ENCODE measurements at regions not wholly inside any gene's neighbourhood (a gene's known extent, or its start where the extent isn't known, plus 50 kb on each side); places are given as distances from the start of the nearest gene placed in this dataset.

DNA sequence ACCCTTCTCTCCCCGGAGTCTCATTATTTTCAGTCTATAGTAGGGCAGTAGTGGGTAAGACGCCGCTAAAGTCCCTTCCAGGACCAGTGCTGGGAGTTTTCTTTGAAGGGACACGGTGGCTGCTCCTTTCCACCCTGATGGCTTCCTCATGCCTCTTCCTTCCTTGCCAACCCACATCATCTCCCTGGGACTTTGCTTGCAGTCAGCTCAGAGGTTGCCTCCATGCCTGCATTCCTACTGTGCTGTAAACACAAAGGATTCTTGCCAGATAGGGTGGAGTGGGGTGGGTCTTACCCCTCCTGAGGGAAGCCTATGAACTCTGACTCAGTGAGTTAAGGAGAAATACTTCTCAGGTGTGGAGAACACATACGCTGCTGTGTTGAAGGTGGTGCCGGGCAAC lies 59.9 kb upstream of the IGFBP3 start:
- H3K27ac ChIP-seq (ENCODE audit: low read depth in 2 of 2, low read length in 2 of 2), result no peak overlapping the region
- DNase-seq, result no peak
- no peaks in the 10 kb centered on the region for H3K27me3 ChIP-seq (ENCODE audit: control insufficient read depth, insufficient read depth, low read length)
- no peak for FAIRE-seq
- no peaks in the 10 kb centered on the region for H3K36me3 ChIP-seq (ENCODE audit: control insufficient read depth in 2 of 3, insufficient read depth in 3 of 3, low read length in 3 of 3)
- peaks cover 0 to 10% (median 8%) of the 10 kb centered on the region in 3 donors for H3K4me1 ChIP-seq (ENCODE audit: control insufficient read depth in 2 of 3, insufficient read depth in 2 of 3, low read depth in 1 of 3, low read length in 3 of 3)
- no peaks in the 10 kb centered on the region for H3K9me3 ChIP-seq (ENCODE audit: control insufficient read depth in 2 of 3, insufficient read depth in 1 of 3, low read length in 3 of 3)
- H3K9ac ChIP-seq (ENCODE audit: low read length in 3 of 3), result no peak overlapping the region
- TF ChIP-seq, protein P1, sequence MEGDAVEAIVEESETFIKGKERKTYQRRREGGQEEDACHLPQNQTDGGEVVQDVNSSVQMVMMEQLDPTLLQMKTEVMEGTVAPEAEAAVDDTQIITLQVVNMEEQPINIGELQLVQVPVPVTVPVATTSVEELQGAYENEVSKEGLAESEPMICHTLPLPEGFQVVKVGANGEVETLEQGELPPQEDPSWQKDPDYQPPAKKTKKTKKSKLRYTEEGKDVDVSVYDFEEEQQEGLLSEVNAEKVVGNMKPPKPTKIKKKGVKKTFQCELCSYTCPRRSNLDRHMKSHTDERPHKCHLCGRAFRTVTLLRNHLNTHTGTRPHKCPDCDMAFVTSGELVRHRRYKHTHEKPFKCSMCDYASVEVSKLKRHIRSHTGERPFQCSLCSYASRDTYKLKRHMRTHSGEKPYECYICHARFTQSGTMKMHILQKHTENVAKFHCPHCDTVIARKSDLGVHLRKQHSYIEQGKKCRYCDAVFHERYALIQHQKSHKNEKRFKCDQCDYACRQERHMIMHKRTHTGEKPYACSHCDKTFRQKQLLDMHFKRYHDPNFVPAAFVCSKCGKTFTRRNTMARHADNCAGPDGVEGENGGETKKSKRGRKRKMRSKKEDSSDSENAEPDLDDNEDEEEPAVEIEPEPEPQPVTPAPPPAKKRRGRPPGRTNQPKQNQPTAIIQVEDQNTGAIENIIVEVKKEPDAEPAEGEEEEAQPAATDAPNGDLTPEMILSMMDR (IDR thresholded peaks at IDR 0.05; ENCODE audit: borderline replicate concordance, extremely low read depth, insufficient read depth), result no peak
- intact Hi-C loops (cut with DNase I), result no loop called here
- H3K4me3 ChIP-seq (ENCODE audit: low read length in 3 of 3), result no peak overlapping the region

DNA sequence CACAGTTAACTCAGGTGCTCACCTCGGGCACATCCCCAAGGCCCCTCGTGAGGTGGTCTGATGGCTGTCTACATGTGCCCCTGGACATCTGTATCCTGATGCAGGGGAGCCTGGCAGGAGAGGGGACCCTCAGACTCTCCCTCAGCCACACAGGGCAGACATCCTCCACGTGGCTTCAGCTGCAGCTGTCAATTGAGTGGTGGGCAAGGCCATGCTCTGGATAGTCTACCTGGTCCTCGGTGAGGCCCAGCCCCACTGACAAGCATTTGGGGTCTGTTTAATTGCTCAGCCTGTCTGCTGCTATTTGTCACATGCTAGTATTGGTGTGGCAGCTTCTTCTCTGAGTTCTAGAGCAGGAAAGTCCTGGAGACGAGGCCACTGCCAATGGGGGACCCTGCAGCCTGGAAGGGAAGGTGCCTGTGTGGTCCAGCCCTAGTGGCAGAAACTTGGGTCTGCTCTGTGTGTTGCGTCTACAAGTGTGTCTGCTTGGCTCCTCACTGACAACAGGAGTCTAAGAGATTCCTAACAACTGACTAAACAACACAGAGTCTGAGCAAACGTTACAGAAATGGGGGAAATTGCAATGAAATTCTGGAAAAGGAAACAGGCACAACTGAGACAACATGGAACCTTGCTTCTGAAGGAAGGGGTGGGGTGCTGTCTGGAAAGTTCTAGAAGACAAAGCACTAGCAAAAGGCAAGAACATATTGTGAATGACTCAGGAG lies 59.3 kb upstream of the IGFBP3 start:
- DNase-seq, result no peak
- H3K4me3 ChIP-seq (ENCODE audit: low read length in 3 of 3), result no peak overlapping the region
- TF ChIP-seq, protein P1 (IDR thresholded peaks at IDR 0.05; ENCODE audit: borderline replicate concordance, extremely low read depth, insufficient read depth), result no peak
- no peak overlapping the region for H3K27ac ChIP-seq (ENCODE audit: low read depth in 2 of 2, low read length in 2 of 2)
- H3K27me3 ChIP-seq (ENCODE audit: control insufficient read depth, insufficient read depth, low read length), result no peaks in the 10 kb centered on the region
- FAIRE-seq, result no peak
- H3K9me3 ChIP-seq (ENCODE audit: control insufficient read depth in 2 of 3, insufficient read depth in 1 of 3, low read length in 3 of 3), result no peaks in the 10 kb centered on the region
- peaks cover 0 to 10% (median 8%) of the 10 kb centered on the region in 3 donors for H3K4me1 ChIP-seq (ENCODE audit: control insufficient read depth in 2 of 3, insufficient read depth in 2 of 3, low read depth in 1 of 3, low read length in 3 of 3)
- intact Hi-C loops (cut with DNase I), result no loop called here
- no peaks in the 10 kb centered on the region for H3K36me3 ChIP-seq (ENCODE audit: control insufficient read depth in 2 of 3, insufficient read depth in 3 of 3, low read length in 3 of 3)
- H3K9ac ChIP-seq (ENCODE audit: low read length in 3 of 3), result no peak overlapping the region

DNA sequence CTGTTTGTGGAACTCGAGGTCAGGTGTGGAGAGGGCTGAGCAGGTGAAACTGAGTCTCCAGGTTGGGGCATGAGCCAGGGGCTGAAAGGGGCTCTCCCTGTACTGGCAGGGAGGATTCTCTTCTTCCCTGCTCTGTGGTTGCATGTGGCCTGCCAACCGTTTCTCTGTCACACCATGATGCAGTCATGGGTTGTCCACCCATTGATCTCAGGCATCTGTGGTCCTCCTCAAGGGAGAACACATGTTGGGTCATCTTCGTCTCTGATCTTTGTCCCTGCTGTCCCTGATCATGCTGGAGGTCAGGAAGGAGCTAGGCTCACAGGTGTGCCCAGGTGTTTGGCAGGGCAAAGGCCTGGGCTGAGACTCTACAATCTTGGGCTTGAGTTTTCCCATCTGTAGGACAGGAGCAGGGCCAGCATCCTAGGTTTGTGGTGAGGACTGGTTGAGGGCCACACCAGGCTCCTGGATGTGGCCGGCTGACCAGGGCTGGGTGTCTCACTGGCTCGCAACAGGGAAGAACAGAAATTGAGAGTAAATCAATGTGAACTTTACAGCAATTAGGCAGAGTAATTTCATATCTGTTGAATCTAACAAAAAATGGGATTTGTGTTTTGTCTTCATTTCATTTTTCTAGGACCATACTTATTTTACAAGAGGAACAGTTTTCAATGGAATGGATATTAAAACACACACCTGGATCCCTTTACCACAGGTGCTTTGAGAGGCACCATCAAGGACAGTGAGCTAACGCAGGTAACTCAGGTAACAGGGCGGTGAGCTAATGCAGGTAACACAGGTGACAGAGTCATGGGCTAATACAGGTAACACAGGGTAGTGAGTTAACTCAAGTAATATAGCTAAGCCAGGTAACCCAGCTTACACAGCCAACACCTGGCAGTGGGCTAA lies 58.5 kb upstream of the IGFBP3 start:
- peaks cover 0 to 10% (median 8%) of the 10 kb centered on the region in 3 donors for H3K4me1 ChIP-seq (ENCODE audit: control insufficient read depth in 2 of 3, insufficient read depth in 2 of 3, low read depth in 1 of 3, low read length in 3 of 3)
- no peak for DNase-seq
- H3K27me3 ChIP-seq (ENCODE audit: control insufficient read depth, insufficient read depth, low read length), result no peaks in the 10 kb centered on the region
- TF ChIP-seq, protein P1 (IDR thresholded peaks at IDR 0.05; ENCODE audit: borderline replicate concordance, extremely low read depth, insufficient read depth), result no peak
- H3K36me3 ChIP-seq (ENCODE audit: control insufficient read depth in 2 of 3, insufficient read depth in 3 of 3, low read length in 3 of 3), result no peaks in the 10 kb centered on the region
- no peaks in the 10 kb centered on the region for H3K9me3 ChIP-seq (ENCODE audit: control insufficient read depth in 2 of 3, insufficient read depth in 1 of 3, low read length in 3 of 3)
- H3K4me3 ChIP-seq (ENCODE audit: low read length in 3 of 3), result no peak overlapping the region
- intact Hi-C loops (cut with DNase I), result no loop called here
- no peak overlapping the region for H3K9ac ChIP-seq (ENCODE audit: low read length in 3 of 3)
- FAIRE-seq, result no peak
- H3K27ac ChIP-seq (ENCODE audit: low read depth in 2 of 2, low read length in 2 of 2), result no peak overlapping the region
